NCI-H146 treated with DMSO at 0.1 percent for 48 hours (cell line): ENCODE measurements at regions not wholly inside any gene's neighbourhood (a gene's known extent, or its start where the extent isn't known, plus 50 kb on each side); places are given as distances from the start of the nearest gene placed in this dataset.
"Not testable (repeated sequence)": the region's sequence is repeated elsewhere in the genome, so short reads cannot be mapped to it uniquely, and the experiment has no call there.

ENCODE experiments used
- DNase-seq: peaks from one replicate; lab custom pipeline; 2025; ENCODE audit not compliant: unreplicated experiment; lab: John Stamatoyannopoulos, UW

DNA sequence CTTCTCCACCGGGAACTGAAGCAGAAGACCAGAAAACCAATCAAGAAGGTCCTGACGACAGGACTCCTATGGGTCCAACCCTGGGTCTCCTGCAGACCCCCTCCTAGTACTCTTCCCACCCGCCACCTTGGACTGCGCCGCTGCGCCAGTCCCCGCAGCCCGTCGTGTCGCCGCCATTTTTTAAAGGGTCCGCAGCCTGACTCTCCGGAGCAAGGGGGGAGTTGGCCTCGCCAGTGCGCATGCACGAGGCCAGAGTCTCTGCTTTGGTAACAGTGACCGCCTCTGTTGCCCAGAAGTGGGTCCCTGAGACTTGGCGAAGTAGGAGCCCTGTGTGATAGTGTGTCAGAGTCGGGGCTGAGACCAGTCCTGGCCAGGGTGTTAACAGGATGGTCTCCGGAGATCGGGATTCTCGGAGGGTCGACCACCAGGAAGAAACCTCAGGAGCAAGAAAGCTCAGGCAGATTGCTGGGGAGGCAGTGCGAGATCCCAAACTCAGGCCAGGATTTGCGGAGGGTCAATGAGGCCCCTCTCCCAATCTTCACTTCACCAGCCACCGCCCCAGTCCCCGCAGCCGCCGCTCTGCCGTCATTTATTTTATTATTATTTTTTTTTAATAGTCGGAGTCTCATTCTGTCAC lies 612.5 kb downstream of the KCNJ18 start:
- DNase-seq = no peak

DNA sequence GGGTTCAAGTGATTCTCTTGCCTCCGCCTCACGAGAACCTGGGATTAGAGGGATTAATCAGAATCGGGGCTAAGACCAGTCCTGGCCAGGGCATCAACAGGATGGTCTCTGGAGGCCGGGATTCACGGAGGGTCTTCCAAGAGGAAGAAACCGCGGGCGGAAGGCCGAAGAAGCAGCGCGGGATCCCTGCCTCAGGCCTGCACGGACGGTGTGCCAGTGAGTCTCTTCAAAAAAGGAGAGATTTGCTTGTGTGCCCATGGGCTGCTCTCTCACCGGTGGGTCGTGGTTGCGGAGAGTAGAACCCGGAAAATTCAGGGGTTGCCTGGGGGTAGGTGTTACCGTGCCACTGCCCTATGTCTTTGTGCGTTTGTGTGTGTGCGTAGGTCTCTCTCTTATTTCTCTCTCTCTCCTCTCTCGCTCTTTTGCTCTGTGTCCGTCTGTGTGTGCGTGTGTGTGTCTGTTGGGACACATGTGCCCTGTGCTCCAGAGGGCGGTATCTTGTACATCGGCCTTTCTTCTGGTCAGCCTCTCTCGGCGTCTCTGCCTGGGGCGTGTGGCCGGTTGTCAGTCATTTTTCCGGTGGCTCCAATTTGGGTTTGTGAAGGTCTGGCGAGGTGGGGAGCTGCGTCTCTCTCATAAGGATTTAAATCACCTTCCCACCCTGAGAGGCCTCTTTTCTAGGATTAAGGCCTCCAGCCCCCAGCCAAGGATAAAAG lies 613.2 kb downstream of the KCNJ18 start:
- DNase-seq = no peak

DNA sequence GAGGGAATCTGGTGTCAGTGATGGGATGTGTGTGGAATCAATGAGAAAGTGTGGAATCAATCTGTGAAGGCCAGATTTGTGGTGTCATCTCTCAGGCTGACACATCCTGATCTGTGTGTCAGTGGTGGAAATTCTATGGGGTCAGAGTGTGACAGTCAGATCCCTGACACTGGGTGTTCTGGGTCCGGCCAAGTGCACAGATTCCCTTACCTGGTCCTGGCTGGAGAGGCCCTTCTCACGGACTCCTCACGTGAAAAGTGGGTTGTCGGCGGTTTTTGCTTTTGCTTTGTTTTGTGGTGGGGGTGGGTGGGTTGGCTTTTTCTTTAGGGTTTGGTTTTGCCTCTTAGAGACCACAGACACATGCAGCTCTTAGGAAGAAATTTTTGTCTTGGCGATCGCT lies 618.0 kb downstream of the KCNJ18 start:
- DNase-seq = not testable (repeated sequence)

DNA sequence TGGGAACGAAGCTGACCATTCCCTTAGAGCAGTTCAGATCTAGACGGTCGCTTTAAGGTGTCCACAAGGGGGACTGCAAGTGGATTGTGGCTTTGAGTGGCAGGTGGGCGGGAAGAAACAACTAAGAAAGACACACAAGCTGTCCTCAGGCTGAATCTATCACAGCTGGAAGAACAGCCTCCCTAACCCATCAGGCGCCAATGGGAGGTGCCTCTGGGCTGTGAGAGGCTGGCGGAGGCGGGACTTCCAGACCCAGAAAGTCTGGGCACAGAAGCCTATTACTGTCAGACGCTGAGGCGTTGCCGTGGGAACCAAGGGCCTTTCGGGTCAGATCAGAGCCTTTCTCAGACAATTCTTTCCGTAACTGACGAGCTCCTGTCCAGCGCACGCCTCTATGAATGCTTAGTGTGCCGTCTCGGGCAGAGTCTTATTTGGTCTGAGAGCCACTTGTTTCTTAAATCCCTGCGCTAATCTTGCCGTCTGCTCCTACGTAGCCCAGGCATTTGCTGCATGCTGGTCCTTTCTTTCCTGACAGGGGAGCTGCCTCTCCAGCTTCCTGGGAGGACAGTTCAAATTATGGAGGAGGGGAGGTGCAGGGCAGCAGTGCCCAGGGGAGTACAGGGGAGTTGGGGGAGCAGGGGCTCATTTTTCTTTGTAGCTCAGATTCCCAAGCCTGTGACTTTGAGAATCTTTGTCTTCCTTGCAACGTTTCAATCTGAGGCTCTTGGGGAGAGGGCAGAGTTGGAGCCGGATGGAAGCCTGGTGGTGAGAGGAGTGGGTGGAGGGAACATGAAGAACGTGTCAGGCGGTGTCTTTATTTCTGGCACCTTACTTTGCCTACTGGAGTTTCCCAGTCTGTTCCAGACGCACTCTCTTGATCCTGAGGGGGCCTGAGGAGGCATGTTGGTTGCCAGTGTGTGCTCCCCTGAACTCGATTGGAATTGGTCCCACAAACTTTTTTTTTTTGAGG lies 618.7 kb downstream of the KCNJ18 start:
- DNase-seq = no peak

DNA sequence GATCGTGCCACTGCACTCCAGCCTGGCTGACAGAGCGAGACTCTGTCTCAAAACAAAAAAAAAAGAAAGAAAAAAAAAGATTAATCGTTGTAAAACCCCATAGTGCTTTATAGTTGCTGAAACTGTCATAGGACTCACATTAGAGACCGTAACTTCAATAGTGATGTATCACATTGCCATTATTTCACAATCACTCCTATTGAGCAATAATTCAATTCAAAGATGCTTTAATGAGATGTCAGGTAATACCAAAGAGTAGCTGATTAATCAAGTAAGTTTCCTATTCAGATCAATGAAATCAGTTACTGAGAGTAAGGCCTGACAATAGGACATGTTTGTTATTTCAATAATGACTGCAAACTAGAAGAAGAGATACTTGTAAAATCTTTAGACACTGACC lies 628.7 kb downstream of the KCNJ18 start:
- DNase-seq = not testable (repeated sequence)

DNA sequence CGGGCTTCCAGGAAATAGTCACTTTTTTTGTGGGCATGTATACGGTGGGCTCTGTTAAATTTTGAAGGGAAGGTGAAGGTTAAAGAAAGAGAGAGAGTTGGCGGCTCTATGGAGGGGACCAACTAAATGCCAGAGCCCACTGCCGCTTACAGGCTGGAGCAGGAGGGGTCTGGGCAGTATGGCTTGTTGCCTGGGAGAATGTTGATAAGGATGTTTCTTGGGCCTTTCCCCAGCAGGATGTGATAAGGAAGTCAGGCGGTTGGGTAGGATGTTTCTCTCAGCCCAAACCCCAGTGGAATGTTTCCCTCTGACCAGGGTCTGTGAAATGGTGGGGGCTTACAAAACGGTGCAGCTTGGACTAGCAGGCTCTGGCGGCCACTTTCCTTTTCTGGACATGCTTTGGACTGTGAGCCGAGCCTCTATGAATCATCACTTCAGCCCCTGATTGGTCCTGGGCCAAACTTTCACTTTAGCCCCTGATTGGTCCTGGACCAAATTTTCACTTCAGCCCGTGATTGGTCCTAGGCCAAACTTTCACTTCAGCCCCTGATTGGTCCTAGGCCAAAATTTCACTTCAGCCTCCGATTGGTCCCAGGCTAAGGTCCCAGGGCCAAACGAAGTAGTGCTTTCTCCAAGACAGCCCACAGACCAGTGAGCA lies 630.7 kb downstream of the KCNJ18 start:
- not testable (repeated sequence) for DNase-seq

DNA sequence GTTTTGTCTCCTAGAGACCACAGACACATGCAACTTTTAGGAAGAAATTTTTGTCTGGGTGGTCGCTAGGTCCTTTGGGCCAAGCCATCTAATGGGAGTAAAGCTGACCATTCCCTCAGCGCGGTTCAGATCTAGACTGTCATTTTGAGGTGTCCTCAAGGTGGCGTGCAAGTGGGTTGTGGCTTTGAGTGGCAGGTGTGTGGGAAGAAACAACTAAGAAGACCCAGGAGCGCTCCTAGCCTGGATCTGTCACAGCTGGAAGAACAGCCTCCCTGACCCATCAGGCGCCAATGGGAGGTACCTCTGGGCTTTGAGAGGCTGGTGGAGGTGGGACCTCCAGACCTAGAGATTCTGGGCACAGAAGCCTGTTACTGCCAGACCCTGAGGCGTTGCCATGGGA lies 645.1 kb downstream of the KCNJ18 start:
- no peak for DNase-seq

DNA sequence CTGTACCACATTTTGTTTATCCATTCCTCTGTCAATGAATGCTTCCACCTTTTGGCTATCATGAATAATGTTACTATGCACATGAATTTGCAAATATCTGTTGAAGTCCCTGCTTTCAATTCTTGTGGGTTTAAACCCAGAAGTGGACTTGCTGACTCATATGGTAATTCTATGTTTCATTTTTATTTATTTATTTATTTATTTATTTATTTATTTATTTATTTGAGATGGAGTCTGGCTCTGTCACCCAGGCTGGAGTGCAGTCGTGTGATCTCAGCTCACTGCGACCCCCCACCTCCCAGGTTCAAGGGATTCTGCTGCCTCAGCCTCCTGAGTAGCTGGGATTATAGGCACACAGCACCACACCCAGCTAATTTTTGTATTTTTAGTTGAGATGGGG lies 664.3 kb downstream of the KCNJ18 start:
- not testable (repeated sequence) for DNase-seq

DNA sequence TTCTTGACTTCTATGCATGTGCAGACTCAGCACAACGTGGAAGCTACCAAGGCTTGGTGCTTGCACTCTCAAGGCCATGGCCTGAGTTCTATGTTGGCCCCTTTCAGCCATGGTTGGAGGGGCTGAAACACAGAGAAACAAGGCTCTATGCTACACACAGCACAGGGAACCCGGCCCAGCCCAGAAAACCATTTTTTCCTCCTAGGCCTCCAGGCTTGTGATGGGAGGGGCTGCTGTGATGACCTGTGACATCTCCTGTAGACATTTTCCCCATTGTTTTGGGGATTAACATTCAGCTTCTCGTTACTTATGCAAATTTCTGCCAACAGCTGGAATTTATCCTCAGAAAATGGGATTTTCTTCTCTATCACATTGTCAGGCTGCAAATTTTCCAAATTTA lies 678.7 kb downstream of the KCNJ18 start:
- DNase-seq = not testable (repeated sequence)

DNA sequence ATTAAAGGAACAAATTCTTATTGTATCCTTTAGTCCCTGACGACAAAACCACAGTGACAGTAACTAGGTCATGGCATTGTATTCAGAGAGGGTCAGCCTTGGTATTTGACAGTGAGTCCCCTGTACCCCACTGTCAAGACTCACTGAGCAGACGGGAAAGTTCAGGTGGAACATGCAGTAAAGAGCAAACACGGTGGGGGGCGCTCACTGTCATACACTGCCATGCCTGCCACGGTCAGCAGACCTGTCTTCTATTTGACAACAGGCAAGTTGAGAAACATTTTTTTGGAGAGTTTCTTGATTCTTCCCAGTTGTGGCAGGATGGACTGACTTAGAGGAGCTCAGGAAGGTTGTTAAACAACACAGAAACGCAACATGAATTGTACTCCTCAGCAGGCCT lies 681.6 kb downstream of the KCNJ18 start:
- DNase-seq = no peak

DNA sequence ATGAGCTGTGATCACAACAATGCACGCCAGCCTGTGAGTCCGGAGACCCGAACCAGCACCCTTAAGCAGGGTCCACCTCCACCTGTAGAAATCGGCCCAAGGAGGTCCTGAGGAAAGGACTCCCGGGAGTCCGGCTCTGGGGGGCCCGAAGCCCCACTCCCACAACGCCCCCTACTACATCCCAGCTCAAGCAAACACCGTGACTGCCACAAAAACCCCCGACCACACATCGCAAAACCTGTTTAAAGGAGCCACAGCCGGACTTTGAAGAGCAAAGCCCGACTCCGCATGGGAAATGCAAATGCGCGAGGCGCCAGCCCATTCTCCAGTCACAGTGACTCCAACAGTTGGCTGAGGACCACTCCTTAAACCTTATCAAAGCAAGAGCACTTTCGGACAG lies 682.4 kb downstream of the KCNJ18 start:
- DNase-seq = no peak

DNA sequence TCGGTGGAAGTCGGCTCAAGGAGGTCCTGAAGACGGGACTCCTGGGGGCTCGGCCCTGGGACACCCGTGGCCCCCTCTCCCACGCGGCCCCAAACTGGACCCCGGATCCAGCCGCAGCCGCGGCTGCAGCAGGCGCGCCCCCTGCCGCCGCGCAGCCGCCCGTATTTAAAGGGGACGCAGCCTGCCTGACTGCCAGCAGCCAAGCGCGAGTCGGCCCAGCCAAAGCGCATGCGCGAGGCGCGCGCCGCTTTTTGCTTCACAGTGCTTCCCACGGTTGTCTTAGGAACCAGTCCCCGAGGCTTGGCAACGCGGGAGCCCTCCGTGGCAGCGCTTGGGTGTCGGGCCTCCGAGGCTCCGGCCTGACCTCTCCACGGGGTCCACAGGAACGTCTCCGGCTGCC lies 684.4 kb downstream of the KCNJ18 start:
- not testable (repeated sequence) for DNase-seq

DNA sequence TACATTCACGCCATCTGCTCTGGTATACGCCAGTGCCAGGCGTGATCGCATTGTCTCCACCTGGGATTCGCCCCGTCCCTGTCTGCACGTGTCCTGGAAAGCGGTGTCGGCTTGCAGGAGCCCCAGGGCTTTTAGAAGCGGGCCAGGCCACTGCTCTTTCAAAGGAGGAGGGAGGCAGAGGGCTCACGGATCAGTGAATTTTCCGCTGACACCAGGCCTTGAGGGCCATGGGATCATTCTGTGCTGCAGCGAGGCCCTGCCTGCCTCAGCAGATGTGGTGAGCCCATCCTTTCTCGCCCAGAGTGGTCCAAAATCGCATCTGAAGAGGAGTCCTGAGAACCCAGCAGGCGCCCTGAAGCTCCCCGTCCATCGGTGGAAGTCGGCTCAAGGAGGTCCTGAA lies 686.4 kb downstream of the KCNJ18 start:
- DNase-seq = not testable (repeated sequence)

DNA sequence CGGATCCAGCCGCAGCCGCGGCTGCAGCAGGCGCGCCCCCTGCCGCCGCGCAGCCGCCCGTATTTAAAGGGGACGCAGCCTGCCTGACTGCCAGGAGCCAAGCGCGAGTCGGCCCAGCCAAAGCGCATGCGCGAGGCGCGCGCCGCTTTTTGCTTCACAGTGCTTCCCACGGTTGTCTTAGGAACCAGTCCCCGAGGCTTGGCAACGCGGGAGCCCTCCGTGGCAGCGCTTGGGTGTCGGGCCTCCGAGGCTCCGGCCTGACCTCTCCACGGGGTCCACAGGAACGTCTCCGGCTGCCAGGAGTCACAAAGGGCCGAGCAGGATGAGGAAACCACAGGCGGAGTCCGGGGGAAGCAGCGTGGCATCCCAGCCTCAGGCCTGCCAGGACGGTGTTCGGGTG lies 689.3 kb downstream of the KCNJ18 start:
- DNase-seq = not testable (repeated sequence)

DNA sequence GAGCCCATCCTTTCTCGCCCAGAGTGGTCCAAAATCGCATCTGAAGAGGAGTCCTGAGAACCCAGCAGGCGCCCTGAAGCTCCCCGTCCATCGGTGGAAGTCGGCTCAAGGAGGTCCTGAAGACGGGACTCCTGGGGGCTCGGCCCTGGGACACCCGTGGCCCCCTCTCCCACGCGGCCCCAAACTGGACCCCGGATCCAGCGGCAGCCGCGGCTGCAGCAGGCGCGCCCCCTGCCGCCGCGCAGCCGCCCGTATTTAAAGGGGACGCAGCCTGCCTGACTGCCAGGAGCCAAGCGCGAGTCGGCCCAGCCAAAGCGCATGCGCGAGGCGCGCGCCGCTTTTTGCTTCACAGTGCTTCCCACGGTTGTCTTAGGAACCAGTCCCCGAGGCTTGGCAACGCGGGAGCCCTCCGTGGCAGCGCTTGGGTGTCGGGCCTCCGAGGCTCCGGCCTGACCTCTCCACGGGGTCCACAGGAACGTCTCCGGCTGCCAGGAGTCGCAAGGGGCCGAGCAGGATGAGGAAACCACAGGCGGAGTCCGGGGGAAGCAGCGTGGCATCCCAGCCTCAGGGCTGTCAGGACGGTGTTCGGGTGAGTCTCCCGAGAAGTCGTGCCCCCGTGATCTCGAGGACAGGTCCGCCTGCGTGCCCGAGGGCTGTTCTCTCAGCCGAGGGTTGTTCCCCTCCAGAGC lies 691.6 kb downstream of the KCNJ18 start:
- DNase-seq = not testable (repeated sequence)

DNA sequence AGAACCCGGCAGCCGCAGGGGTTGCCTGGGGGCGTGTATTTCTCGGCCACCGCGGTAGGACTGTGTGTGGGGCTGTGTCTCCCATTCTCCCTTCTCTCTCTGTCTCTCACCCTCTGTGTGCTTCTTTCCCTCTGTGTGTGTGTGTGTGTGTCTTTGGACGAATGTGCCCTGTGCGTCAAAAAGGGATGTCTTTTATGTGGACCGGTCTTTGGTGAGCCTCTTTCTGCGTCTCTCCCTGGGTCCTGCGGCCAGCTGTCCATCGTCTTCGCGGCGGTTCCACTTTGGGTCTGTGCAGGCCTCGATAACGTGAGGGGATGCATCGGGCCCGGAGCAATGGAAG lies 692.1 kb downstream of the KCNJ18 start:
- not testable (repeated sequence) for DNase-seq

DNA sequence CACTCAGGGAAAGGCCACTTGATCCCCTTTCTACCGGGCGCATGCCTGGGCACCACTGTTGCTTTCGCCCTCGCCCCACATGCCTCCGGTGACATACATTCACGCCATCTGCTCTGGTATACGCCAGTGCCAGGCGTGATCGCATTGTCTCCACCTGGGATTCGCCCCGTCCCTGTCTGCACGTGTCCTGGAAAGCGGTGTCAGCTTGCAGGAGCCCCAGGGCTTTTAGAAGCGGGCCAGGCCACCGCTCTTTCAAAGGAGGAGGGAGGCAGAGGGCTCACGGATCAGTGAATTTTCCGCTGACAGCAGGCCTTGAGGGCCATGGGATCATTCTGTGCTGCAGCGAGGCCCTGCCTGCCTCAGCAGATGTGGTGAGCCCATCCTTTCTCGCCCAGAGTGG lies 706.1 kb downstream of the KCNJ18 start:
- DNase-seq = not testable (repeated sequence)

DNA sequence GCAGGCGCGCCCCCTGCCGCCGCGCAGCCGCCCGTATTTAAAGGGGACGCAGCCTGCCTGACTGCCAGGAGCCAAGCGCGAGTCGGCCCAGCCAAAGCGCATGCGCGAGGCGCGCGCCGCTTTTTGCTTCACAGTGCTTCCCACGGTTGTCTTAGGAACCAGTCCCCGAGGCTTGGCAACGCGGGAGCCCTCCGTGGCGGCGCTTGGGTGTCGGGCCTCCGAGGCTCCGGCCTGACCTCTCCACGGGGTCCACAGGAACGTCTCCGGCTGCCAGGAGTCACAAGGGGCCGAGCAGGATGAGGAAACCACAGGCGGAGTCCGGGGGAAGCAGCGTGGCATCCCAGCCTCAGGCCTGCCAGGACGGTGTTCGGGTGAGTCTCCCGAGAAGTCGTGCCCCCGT lies 706.7 kb downstream of the KCNJ18 start:
- DNase-seq = not testable (repeated sequence)

DNA sequence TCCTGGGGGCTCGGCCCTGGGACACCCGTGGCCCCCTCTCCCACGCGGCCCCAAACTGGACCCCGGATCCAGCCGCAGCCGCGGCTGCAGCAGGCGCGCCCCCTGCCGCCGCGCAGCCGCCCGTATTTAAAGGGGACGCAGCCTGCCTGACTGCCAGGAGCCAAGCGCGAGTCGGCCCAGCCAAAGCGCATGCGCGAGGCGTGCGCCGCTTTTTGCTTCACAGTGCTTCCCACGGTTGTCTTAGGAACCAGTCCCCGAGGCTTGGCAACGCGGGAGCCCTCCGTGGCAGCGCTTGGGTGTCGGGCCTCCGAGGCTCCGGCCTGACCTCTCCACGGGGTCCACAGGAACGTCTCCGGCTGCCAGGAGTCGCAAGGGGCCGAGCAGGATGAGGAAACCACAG lies 712.8 kb downstream of the KCNJ18 start:
- not testable (repeated sequence) for DNase-seq

DNA sequence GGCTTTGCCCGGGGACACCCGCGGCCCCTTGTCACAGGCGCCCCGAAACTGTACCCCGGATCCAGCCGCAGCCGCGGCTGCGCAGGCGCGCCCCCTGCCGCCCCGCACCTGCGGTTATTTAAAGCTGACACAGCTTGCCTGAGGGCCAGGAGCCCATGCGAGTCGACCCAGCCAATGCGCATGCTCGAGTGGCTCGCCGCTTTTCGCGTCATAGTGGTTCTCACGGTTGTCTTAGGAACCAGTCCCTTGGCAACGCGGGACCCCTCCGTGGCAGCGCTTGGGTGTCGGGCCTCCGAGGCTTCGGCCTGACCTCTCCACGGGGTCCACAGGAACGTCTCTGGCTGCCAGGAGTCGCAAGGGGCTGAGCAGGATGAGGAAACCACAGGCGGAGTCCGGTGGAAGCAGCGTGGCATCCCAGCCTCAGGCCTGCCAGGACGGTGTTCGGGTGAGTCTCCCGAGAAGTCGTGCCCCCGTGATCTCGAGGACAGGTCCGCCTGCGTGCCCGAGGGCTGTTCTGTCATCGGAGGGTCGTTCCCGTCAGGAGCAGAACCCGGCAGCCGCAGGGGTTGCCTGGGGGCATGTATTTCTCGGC lies 716.9 kb downstream of the KCNJ18 start:
- DNase-seq = no peak
